Uterus (tissue), 2 donors: ENCODE measurements at regions not wholly inside any gene's neighbourhood (a gene's known extent, or its start where the extent isn't known, plus 50 kb on each side); places are given as distances from the start of the nearest gene placed in this dataset.

Source experiments
- CTCF ChIP-seq, 4 experiments: fragments of 200-600 bp in 2 of 4; fragments of 450-650 bp in 2 of 4; sonication (generic) in 2 of 4; IDR thresholded peaks; one replicate each; pipeline ENCODE4 v1.5.1; 2016 to 2019; ENCODE audit warnings: antibody characterized with exemption in 4 of 4, mild to moderate bottlenecking in 2 of 4, moderate library complexity in 1 of 4
- POLR2A ChIP-seq, 2 donors: fragments of 450-650 bp; IDR thresholded peaks; one replicate each; pipeline ENCODE4 v1.6.1; 2016; ENCODE audit warnings: antibody characterized with exemption in 2 of 2, mild to moderate bottlenecking in 1 of 2, moderate library complexity in 1 of 2

- TF ChIP-seq CTCF (IDR thresholded peaks at IDR 0.05) (no peak), POLR2A (IDR thresholded peaks at IDR 0.05) (no peak)
Observed at GRCh38 chr18:41351430-41351829, 603.6 kb upstream of the PIK3C3 start.
